HG02678 (cell line): ENCODE measurements at regions not wholly inside any gene's neighbourhood (a gene's known extent, or its start where the extent isn't known, plus 50 kb on each side); places are given as distances from the start of the nearest gene placed in this dataset.

Experiments used
- ATAC-seq: cut with Tn5 transposase; IDR thresholded peaks from one replicate; pipeline ENCODE4 v1.9.1; 2021; ENCODE audit warnings: mild to moderate bottlenecking, moderate library complexity; ENCODE audit not compliant: unreplicated experiment

- ATAC-seq, result no peak
Measured at GRCh38 chr4:1499465-1499864, 93.2 kb upstream of the NKX1-1 start.

- ATAC-seq, result no peak
Measured at GRCh38 chr4:1497189-1497801, 91.1 kb upstream of the NKX1-1 start.

DNA sequence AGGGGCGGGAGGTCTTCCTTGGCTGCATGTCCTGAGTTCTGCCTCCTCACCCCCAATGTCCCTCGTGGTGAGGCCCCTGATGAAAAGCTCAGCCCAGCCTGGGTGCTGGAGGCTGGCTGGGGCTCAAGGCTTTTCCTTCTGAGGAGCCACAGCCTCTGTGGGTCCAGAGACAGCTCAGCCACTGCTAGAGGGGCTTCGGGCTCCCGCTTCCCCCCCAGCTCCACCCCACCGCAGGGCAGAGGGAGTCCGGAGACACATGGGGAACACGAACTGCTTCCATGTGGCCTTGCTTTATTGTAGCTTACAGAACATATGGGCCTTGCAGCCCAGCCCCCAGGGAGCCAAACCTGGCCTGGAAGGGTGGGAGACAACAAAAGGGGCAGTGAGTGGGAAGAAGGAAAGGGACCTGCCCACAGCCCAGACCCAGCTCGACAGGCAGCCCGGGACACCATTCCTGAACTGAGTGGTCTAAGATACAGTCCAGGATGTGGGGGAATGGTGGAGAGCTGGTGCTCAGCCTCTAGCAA lies 89.9 kb upstream of the NKX1-1 start:
- no peak for ATAC-seq

GRCh38 chr4:1495416-1496115 lies 89.3 kb upstream of the NKX1-1 start:
- no peak for ATAC-seq

DNA sequence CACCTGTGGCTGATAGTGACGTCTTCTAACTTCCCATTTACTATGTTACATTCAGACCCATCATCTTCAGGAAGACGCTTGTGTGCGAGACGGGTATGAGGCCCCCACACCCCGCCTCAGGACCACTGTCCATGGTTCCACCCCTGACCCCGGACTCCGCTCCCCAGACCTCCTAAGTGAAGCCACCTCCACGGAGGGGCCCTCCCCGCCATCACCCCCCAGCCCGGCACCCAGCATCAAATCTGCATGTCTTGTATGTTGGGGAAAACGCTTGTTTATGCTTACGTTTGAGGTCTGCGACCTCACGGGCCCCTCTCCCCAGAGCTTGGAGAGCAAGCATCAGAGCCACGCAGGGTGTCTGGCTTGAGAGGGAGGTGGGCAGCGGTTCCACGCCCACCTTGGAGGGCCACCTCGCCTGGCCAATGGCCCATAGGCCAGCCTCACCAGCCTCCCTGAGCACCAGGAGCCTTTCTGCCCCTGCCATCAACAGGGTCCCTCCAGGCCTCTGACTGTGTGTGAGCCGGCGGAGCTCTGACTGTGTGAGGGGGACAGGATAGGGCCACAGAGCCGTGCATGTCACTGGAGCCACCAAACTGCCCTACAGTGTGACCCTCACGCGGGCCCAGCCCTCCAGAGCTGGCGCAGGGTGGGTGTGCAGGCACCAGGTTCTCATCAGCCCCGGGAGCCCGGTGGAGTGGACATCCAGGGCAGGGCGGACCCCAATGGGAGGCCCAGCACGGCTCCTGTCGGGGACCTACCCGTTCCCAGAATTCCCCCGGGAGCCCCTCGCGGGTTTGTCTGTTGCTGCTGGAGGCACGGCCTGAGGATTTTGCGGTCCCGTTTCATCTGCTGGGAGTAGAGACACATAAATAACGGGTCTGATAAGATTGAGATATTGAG lies 88.4 kb upstream of the NKX1-1 start:
- ATAC-seq, result no peak

- ATAC-seq, result no peak
Measured at GRCh38 chr4:1493540-1494287, 87.5 kb upstream of the NKX1-1 start.

DNA sequence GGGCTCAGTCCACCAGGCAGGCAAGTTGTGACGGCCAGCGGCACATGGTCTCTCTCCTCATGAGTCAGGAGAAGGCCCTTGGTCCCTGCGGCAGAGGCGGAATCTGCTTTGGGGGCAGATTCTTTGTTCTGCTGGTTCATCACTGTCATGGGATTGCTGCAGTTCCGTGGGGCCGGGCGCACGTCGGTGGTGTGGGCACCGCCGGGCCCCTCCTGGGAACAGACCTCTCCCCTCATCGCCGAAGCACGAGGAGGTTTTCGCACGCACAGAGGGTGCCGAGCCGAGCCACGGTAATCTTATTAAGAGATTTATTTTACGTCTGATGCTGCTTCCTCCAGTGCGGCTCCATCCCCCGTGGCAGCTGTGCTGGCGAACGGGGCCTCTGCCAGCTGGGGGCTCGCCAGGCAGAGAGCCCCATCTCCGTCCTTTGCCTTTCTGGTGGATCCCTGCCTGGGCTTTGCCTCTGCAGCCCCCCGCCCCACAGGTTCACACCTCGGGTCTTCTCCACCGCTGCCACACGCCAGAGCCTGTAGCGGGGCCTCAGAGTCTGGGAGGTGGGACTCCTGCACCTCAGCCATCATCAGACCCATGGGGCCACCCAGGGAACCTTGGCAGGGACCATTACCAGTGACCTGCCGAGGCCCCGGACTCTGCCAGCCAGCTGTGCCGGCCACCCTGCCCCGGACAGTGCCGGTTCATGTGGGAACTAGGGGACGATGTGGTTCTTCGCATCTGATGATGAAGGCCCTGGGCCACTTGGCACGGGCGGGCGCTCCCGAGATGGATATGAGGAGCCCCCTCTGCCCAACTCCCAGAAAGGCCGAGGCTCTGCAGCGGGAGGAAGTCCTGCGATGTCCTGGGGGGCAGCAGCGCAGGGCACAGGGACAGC lies 86.7 kb upstream of the NKX1-1 start:
- no peak for ATAC-seq

GRCh38 chr4:1492142-1492457 lies 85.9 kb upstream of the NKX1-1 start:
- no peak for ATAC-seq

DNA sequence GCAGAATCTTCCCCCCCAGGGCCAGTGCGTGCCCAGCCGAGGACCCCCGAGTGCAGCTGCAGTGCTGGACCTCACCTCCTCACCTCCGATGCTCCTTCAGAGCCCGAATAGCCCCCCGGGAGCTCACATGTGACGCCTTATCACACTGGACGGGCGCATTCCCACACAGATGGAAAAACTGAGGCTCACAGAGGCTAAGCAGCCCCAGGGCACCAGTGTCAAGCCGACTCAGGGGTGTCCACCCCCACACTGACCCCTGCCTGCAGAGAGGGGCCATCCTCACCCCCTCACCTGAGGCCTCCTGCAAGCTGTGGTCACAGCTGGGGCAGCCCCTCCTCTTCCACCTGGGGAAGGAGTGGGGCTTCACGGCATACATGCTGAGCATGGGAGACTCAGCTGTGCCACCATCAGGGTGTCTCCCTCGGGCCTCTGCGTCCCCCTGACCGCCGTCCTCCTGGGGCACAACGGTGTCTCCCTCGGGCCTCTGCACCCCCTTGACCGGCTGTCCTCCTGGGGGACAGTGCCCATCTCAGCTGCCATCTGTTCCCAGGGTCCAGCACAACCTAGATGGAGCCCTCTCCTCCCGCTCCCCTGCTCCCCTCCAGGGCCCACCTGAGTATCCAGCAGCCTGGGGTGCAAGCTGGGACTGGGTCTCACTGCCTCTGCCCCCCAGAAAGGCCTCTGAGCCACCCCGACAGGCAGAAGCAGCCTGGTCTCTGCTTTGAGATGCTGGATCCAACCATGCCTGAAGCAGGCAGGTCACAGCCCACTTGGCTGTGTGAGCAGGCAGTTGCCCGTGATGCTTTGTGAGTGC lies 85.3 kb upstream of the NKX1-1 start:
- no peak for ATAC-seq

DNA sequence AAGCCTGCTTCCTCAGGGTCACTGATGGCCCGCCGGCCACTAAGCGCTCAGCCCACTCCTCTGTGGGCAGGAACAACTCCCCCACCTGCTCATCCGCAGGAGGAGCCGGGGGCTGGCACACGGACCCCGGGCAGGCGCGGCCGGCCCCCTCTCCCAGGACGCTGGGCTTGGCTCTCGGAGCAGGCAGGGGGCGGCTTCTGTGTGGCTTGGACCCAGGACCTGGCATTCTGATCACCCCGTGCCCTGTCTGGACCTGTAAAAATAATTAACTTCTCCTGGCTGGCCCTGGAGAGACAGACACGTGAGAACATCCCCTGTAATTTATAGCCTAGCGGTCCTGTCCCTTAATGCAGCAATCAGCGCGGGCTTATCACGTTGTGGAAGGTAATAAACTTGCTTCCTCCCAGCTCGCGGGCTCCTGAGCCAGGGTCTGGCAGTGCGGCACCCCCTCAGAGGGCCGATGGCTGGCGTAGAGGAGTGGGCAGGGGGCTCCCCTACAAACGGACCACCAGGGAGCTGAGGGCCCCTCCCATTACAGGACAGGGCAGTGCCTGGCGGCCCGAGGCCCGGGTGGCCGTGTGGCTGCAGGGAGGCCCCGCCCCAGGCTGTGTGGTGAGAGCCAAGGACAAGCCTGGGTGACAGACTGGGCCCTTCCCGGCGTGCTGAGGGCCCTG lies 84.5 kb upstream of the NKX1-1 start:
- ATAC-seq, result no peak

DNA sequence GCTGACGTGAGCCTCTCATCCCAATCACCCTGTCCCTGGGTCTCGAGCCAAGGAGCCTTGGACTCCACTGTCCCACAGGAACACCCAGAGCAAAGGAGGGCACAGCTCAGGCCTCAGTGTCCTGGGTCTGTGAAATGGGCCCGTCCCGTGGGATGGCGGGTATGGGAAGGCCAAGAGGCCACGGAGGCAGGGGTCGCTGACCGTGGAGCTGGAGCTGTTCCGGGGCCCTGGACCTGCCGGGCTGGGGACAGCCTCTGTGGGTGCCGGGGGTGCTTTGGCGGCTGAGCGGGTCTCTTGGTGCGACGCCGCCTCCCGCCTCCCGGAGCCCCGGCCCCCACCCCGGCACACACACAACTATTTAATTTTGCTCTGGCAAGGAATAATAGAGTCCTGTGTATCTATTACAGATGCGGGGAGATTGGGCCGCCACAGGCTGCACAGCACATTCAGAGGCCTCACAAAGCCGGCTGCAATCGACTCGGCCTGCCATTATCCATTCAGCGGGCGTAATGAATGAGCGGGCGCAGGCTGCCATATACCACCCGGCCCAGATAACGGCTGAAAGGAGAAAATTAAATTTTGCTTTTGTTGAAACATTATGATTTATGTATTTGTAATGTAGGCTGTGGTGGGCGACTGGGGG lies 83.9 kb upstream of the NKX1-1 start:
- ATAC-seq, result no peak

DNA sequence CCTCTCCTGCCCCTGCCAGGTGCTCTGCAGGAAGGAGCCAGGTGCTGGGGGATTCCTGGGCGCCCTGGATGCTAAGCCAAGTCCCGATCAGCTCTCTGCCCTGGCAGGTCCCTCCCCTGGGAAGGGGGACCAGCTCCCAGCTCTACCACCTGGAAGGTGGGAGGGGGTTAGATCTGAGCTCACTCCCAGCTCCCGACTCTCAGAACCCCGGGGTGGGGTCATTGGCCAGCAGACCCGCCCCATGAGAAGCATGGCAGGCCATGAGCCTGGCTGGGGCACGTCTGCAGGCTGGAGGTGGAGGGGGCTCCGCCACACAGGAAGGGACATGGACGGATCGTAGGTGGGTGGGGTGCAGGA lies 83.4 kb upstream of the NKX1-1 start:
- no peak for ATAC-seq

GRCh38 chr4:1488831-1489638 lies 82.8 kb upstream of the NKX1-1 start:
- no peak for ATAC-seq

GRCh38 chr4:1488357-1488756 lies 82.1 kb upstream of the NKX1-1 start:
- ATAC-seq, result no peak

DNA sequence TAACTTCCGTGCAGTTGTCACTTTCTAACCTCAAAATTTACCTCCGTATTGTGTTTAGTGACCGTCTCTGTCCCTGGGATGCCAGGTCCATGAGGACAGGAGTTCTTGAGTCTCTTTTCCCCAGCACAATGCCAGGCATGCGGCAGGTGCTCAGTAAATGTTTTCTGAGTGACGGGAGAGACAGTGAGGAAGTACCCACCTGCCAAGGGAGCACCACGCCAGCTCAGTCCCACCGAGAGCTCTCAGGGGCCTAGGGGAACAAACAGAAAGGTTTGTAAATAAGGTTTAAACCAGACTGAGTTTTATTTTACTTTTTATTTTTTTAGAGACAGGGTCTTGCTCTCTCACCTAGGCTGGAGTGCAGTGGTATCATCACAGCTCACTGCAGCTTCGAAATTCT lies 81.5 kb upstream of the NKX1-1 start:
- no peak for ATAC-seq

DNA sequence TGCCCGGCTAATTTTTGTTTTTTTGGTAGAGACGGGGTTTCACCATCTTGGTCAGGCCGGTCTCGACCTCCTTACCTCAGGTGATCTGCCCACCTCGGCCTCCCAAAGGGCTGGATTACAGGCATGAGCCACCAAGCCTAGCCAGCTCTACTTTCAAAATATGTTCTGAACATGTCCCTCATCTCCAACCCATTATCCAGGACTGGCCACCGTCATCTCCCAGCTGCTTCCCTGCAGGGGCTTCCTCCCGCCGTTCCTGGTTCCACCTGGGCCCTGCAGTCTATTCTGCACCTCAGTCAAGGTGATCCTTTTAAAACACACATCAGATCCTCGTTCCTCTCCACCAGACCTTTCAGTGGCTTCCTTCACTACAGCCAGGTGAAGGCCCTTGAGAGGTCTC lies 80.9 kb upstream of the NKX1-1 start:
- ATAC-seq, result no peak

- ATAC-seq, result no peak
Measured at GRCh38 chr4:1485280-1485679, 79.0 kb upstream of the NKX1-1 start.
